Gastrocnemius medialis (tissue), 4 donors: ENCODE measurements at regions not wholly inside any gene's neighbourhood (a gene's known extent, or its start where the extent isn't known, plus 50 kb on each side); places are given as distances from the start of the nearest gene placed in this dataset.

Source experiments
- ATAC-seq, 2 donors: fragments of 150-250 bp; one replicate each; pipeline ENCODE4 v1.9.1; 2016
- DNase-seq, 2 donors: peaks; one replicate each; pipeline ENCODE4 v3.0.0-alpha.2; 2019
- H3K27ac ChIP-seq, 4 donors: fragments of 200-600 bp; sonication (generic); 1 replicate in 1 of 4; 2 replicates in 3 of 4; pipeline ENCODE4 v1.5.1; 2016 to 2018; ENCODE audit warnings: mild to moderate bottlenecking in 2 of 4, moderate library complexity in 1 of 4
- H3K27me3 ChIP-seq, 3 donors: fragments of 200-600 bp; sonication (generic) in 2 of 3; 1 replicate in 1 of 3; 2 replicates in 2 of 3; pipeline versions ENCODE4 v1.5.1 to v1.6.0; 2016 to 2019; ENCODE audit warnings: mild to moderate bottlenecking in 1 of 3, moderate library complexity in 1 of 3
- H3K36me3 ChIP-seq, 2 donors: fragments of 200-600 bp; sonication (generic) in 1 of 2; one replicate each; pipeline ENCODE4 v1.5.1; 2017 to 2018
- H3K4me1 ChIP-seq, 2 donors: fragments of 200-600 bp; sonication (generic) in 1 of 2; one replicate each; pipeline ENCODE4 v1.5.1; 2016 to 2017; ENCODE audit warnings: mild to moderate bottlenecking in 2 of 2
- H3K4me3 ChIP-seq, 4 donors: fragments of 200-600 bp; sonication (generic) in 3 of 4; 1 replicate in 1 of 4; 2 replicates in 3 of 4; pipeline ENCODE4 v1.5.1; 2016 to 2019; ENCODE audit warnings: mild to moderate bottlenecking in 2 of 4
- H3K9me3 ChIP-seq, 3 donors: fragments of 200-600 bp; sonication (generic) in 2 of 3; 1 replicate in 1 of 3; 2 replicates in 2 of 3; pipeline ENCODE4 v1.5.1; 2016 to 2019
- POLR2A ChIP-seq, 2 donors: fragments of 450-650 bp; IDR thresholded peaks; one replicate each; pipeline ENCODE4 v1.6.1; 2017; ENCODE audit warnings: antibody characterized with exemption in 2 of 2, mild to moderate bottlenecking in 2 of 2, moderate library complexity in 2 of 2
- in situ Hi-C, 4 donors: fragments of 200-750 bp; cut with MboI; loops; one replicate each; pipeline versions ENCODE4 v1.15.0 to v1.8.0; 2017; ENCODE audit warnings: low sequenced_read_pairs in 4 of 4
- intact Hi-C: fragments of 100-400 bp; cut with DNase I; formaldehyde crosslinking; loops from one replicate; pipeline ENCODE4 v1.15.1; 2023; ENCODE audit warnings: low total_unique reads
- TF ChIP-seq, protein P1 (sequence below), 5 experiments: fragments of 450-650 bp in 3 of 5; fragments of 200-600 bp in 2 of 5; sonication (generic) in 2 of 5; IDR thresholded peaks in 4 of 5; conservative IDR thresholded peaks in 1 of 5; 1 replicate in 4 of 5; 2 replicates in 1 of 5; pipeline ENCODE4 v1.5.1; 2016 to 2019; ENCODE audit warnings: antibody characterized with exemption in 5 of 5, mild to moderate bottlenecking in 3 of 5, moderate library complexity in 3 of 5

DNA sequence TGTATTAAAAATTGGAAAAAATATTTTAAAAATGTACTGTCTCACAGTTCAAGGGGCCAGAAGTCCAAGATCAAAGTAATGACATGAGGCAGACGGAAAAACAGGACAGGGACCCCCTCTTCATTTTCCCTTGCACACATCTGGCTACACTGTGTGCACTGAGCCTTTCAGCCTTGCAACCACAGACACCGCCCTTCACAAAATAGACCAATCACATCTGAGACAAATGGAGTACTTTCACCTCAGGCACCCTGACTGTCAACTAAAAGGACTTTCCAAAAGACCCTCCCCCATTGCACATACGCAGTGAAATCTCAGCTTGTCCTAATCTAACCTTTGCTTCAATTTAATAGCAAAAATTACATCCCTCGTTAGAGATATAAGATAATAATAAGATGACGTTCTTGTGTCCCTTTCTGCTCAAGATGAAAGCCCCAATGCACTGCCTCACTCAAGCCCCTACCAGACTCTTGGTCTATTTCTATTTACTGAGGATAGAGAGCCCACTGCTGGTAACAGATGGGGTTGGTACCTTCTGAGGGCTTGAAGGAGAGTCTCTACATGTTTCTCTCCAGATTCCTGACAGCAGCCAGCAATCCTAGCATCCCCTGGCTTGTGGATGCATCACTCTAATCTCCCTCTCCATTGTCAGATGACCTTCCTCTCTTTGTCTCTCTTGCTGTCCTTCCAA lies 514.8 kb upstream of the ADAMTS16 start:
- Histone ChIP-seq H3K27ac (no peak overlapping the region), H3K9me3 (no peaks in the 10 kb centered on the region), H3K36me3 (no peaks in the 10 kb centered on the region), H3K27me3 (no peaks in the 10 kb centered on the region), H3K4me1 (no peaks in the 10 kb centered on the region), H3K4me3 (no peak overlapping the region)
- TF ChIP-seq POLR2A (IDR thresholded peaks at IDR 0.05): no peak
- TF ChIP-seq, protein P1, sequence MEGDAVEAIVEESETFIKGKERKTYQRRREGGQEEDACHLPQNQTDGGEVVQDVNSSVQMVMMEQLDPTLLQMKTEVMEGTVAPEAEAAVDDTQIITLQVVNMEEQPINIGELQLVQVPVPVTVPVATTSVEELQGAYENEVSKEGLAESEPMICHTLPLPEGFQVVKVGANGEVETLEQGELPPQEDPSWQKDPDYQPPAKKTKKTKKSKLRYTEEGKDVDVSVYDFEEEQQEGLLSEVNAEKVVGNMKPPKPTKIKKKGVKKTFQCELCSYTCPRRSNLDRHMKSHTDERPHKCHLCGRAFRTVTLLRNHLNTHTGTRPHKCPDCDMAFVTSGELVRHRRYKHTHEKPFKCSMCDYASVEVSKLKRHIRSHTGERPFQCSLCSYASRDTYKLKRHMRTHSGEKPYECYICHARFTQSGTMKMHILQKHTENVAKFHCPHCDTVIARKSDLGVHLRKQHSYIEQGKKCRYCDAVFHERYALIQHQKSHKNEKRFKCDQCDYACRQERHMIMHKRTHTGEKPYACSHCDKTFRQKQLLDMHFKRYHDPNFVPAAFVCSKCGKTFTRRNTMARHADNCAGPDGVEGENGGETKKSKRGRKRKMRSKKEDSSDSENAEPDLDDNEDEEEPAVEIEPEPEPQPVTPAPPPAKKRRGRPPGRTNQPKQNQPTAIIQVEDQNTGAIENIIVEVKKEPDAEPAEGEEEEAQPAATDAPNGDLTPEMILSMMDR (IDR thresholded peaks at IDR 0.05 in 4 of 5, conservative IDR thresholded peaks at IDR 0.05 in 1 of 5): no peak
- in situ Hi-C loops (no loop called here), intact Hi-C loops (no loop called here)
- ATAC-seq: no peak
- DNase-seq: no peak

DNA sequence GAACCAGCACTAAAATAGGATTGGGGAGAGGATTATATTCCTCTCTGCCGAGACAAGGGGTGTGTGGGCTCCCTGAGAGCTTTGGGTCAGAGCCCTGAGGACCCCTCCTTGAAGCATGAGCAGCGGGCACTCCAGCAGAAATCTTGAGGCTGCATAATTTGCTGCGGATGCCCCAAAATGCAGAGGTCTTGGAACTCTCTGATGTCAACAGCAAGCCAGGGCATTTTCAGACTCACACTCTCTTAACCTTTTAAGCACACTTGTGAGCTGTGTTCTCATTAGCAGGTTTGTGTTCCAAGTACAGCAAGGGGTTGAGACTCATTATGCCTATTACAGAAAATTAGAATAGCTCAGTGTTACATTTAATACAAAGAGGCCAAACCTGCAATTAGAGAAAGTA lies 513.0 kb upstream of the ADAMTS16 start:
- intact Hi-C loops: no loop called here
- H3K4me1 ChIP-seq: no peaks in the 10 kb centered on the region
- no peak overlapping the region for H3K27ac ChIP-seq
- no peak for TF ChIP-seq POLR2A (IDR thresholded peaks at IDR 0.05)
- TF ChIP-seq, protein P1 (IDR thresholded peaks at IDR 0.05 in 4 of 5, conservative IDR thresholded peaks at IDR 0.05 in 1 of 5): no peak
- DNase-seq: no peak
- H3K27me3 ChIP-seq: no peaks in the 10 kb centered on the region
- H3K36me3 ChIP-seq: no peaks in the 10 kb centered on the region
- H3K9me3 ChIP-seq: no peaks in the 10 kb centered on the region
- in situ Hi-C loops: no loop called here
- ATAC-seq: no peak
- H3K4me3 ChIP-seq: no peak overlapping the region

DNA sequence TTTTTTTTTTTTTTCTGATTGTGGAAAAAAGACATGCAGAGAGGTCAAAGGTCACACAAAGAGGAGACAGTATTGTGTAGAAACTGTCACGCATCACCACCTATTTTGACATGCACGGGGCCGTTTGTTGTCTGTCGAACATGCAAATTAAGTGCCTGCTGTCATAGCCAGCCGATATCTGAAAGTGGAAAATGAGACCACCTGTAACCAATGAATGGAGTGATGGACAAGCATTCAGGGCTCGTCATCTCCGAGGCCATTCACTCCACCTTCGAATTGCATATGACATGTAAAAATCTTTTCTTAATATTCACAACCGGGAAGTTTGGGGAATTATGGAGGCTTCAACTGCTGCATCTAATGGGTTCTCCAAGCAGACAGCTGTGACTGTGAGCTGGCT lies 512.2 kb upstream of the ADAMTS16 start:
- H3K4me3 ChIP-seq: no peak overlapping the region
- DNase-seq: no peak
- H3K27me3 ChIP-seq: no peaks in the 10 kb centered on the region
- no peak for ATAC-seq
- no peak overlapping the region for H3K27ac ChIP-seq
- no peak for TF ChIP-seq POLR2A (IDR thresholded peaks at IDR 0.05)
- TF ChIP-seq, protein P1 (IDR thresholded peaks at IDR 0.05 in 4 of 5, conservative IDR thresholded peaks at IDR 0.05 in 1 of 5): no peak
- no peaks in the 10 kb centered on the region for H3K36me3 ChIP-seq
- no peaks in the 10 kb centered on the region for H3K9me3 ChIP-seq
- intact Hi-C loops: no loop called here
- in situ Hi-C loops: no loop called here
- H3K4me1 ChIP-seq: no peaks in the 10 kb centered on the region

DNA sequence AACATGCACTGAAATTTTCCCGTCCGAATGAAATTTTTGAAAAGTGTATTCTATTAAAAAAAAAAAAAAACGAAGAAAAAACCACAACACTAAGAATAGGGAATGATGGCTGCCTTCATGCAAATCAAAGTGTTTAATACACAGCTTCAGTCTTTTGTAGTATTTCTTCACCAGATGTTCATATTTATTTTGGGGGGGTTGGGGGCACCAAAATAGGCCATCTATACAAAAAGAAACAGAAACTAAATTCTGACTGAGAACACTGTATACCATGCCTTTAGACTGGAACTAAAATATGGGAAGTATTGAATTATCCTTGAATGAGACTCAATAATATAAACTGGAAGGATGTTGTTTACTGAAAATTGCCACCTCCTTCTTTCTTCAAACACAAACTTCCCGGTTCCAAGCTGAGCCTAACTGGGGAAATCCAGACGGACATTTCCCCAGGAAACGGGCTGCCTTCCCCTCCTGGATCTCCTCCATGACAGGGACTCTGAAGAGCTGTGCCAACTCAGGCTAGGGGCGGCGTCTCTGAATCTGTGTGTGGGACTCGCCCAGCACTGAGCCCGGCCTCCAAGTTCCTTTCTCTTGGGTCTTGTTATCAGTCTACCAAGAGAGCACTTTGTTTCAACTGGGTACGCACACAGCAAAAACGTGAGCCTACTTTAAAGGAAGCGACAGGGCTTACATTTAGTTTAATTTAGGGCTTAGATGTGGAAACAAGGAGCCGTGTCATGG lies 511.3 kb upstream of the ADAMTS16 start:
- ATAC-seq (no peak), DNase-seq (no peak)
- TF ChIP-seq, protein P1 (IDR thresholded peaks at IDR 0.05 in 4 of 5, conservative IDR thresholded peaks at IDR 0.05 in 1 of 5): no peak
- TF ChIP-seq POLR2A (IDR thresholded peaks at IDR 0.05): no peak
- Histone ChIP-seq H3K27me3 (no peaks in the 10 kb centered on the region), H3K4me1 (no peaks in the 10 kb centered on the region), H3K4me3 (no peak overlapping the region), H3K36me3 (no peaks in the 10 kb centered on the region), H3K27ac (no peak overlapping the region), H3K9me3 (no peaks in the 10 kb centered on the region)
- intact Hi-C loops (no loop called here), in situ Hi-C loops (no loop called here)
